ENCODE measurements at regions not wholly inside any gene's neighbourhood (a gene's known extent, or its start where the extent isn't known, plus 50 kb on each side); places are given as distances from the start of the nearest gene placed in this dataset.

DNA sequence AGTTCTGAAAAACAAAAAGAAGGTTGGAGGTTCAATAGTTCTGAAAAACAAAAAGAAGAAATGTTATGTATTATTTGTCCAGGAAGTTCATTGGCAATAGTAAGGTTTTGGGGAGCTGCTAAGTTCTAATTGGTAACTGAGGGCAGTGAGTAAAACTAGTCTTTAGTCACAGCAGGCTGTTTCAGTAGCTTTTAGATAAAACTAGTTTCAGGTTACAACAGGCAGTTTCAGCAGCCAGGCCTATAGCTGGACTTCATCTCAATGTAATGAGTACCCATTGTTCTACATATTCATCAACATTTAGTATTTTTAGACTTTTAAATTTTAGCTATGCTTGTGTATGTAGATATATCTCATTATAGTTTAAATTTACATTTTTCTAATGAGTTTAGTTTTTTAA is 639.3 kb downstream of the TOX3 start:
- CTCF ChIA-PET = no interaction called here
- no peak overlapping the region for H2AFZ ChIP-seq (ENCODE audit: low read depth, low read length)

More for the DNA sequence above, 639.3 kb downstream of the TOX3 start:
- no peaks in the 10 kb centered on the region for H3K27me3 ChIP-seq (ENCODE audit: control insufficient read depth in 2 of 2, insufficient read depth in 2 of 2, low read length in 2 of 2)
- no peaks in the 10 kb centered on the region for H3K36me3 ChIP-seq (ENCODE audit: control insufficient read depth in 2 of 2, extremely low read depth in 1 of 2, insufficient read depth in 2 of 2, low read length in 2 of 2)
- H3K4me3 ChIP-seq (replicated peaks in 1 of 3; ENCODE audit: insufficient read depth in 1 of 3, low read depth in 1 of 3, low read length in 3 of 3) = no peak overlapping the region
- dilution Hi-C loops (cut with MboI; ENCODE audit: extremely low pct_ligation_motif_present, low sequenced_read_pairs) = no loop called here
- no peaks in the 10 kb centered on the region for H4K20me1 ChIP-seq (replicated peaks; ENCODE audit: control insufficient read depth, extremely low read depth, insufficient read depth, low read length)
- FAIRE-seq (no peak), DNase-seq (ENCODE audit: low read depth, low spot score) (no peak)
- POLR2A ChIA-PET = no interaction called here
- no peaks in the 10 kb centered on the region for H3K9me1 ChIP-seq (replicated peaks; ENCODE audit: control insufficient read depth, extremely low read depth, insufficient read depth, low read length)
- H3K4me2 ChIP-seq (ENCODE audit: insufficient read depth, low read length) = no peak overlapping the region
- H3K4me1 ChIP-seq (ENCODE audit: control insufficient read depth, extremely low read depth, insufficient read depth, low read length) = no peaks in the 10 kb centered on the region
- intact Hi-C loops (cut with micrococcal nuclease) = no loop called here
- H3K9me3 ChIP-seq (replicated peaks; ENCODE audit: control insufficient read depth, insufficient read depth, low read length) = no peaks in the 10 kb centered on the region
- no TSS peak for BruUV-seq (replicated peaks)
- no peak overlapping the region for H3K9ac ChIP-seq (replicated peaks; ENCODE audit: extremely low read depth, insufficient read depth, low read length)
- TF ChIP-seq POLR2AphosphoS5 (IDR thresholded peaks at IDR 0.05; ENCODE audit: insufficient read depth, low read depth, low read length) (no peak), POLR2A (IDR thresholded peaks at IDR 0.05; ENCODE audit: low read depth, low read length) (no peak), JUN (IDR thresholded peaks at IDR 0.05; ENCODE audit: borderline replicate concordance, insufficient read depth, insufficient read length, low read depth) (no peak), FOS (IDR thresholded peaks at IDR 0.05; ENCODE audit: borderline replicate concordance, insufficient read depth, low read length) (no peak), GATA2 (IDR thresholded peaks at IDR 0.05; ENCODE audit: insufficient read depth, insufficient read length, low read depth, low read length) (no peak), MYC (IDR thresholded peaks at IDR 0.05; ENCODE audit: low read depth, low read length) (no peak), EZH2 (IDR thresholded peaks at IDR 0.05; ENCODE audit: borderline replicate concordance, low read depth, low read length, severe bottlenecking) (no peak)
- TF ChIP-seq, protein P1, sequence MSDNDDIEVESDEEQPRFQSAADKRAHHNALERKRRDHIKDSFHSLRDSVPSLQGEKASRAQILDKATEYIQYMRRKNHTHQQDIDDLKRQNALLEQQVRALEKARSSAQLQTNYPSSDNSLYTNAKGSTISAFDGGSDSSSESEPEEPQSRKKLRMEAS (IDR thresholded peaks at IDR 0.05; ENCODE audit: insufficient read depth, insufficient read length) = no peak
- TF ChIP-seq, protein P2, sequence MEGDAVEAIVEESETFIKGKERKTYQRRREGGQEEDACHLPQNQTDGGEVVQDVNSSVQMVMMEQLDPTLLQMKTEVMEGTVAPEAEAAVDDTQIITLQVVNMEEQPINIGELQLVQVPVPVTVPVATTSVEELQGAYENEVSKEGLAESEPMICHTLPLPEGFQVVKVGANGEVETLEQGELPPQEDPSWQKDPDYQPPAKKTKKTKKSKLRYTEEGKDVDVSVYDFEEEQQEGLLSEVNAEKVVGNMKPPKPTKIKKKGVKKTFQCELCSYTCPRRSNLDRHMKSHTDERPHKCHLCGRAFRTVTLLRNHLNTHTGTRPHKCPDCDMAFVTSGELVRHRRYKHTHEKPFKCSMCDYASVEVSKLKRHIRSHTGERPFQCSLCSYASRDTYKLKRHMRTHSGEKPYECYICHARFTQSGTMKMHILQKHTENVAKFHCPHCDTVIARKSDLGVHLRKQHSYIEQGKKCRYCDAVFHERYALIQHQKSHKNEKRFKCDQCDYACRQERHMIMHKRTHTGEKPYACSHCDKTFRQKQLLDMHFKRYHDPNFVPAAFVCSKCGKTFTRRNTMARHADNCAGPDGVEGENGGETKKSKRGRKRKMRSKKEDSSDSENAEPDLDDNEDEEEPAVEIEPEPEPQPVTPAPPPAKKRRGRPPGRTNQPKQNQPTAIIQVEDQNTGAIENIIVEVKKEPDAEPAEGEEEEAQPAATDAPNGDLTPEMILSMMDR (IDR thresholded peaks at IDR 0.05; ENCODE audit: extremely low read depth in 1 of 2, insufficient read depth in 1 of 2, low read depth in 1 of 2, low read length in 2 of 2) = no peak
- no peaks in the 10 kb centered on the region for H3K79me2 ChIP-seq (ENCODE audit: control insufficient read depth, insufficient read depth, low read length)
- no peak overlapping the region for H3K27ac ChIP-seq (ENCODE audit: insufficient read depth, low read depth, low read length)

Measured in endothelial cell of umbilical vein (primary cell).